Trophoblast cell (in vitro differentiated cells and primary cell): ENCODE measurements at regions not wholly inside any gene's neighbourhood (a gene's known extent, or its start where the extent isn't known, plus 50 kb on each side); places are given as distances from the start of the nearest gene placed in this dataset.

Experiments
- DNase-seq, 2 donors: peaks; one replicate each; pipeline ENCODE4 v3.0.0-alpha.2; 2016
- H2AFZ ChIP-seq: 2 replicates; pipeline ENCODE4 v1.6.1; 2013; ENCODE audit warnings: low read length, moderate library complexity, mild to moderate bottlenecking; ENCODE audit not compliant: insufficient read depth, poor library complexity
- H2AK5ac ChIP-seq: 2 replicates; pipeline ENCODE4 v1.6.1; 2013; ENCODE audit warnings: mild to moderate bottlenecking, low read length
- H2BK120ac ChIP-seq: 2 replicates; pipeline ENCODE4 v1.6.1; 2013; ENCODE audit warnings: low read length, mild to moderate bottlenecking, moderate library complexity; ENCODE audit not compliant: insufficient read depth, poor library complexity
- H2BK12ac ChIP-seq: 2 replicates; pipeline ENCODE4 v1.6.1; 2013; ENCODE audit warnings: mild to moderate bottlenecking, low read length, moderate library complexity
- H2BK5ac ChIP-seq: 2 replicates; pipeline ENCODE4 v1.6.1; 2013; ENCODE audit warnings: low read length, low read depth, moderate library complexity, mild to moderate bottlenecking; ENCODE audit not compliant: poor library complexity
- H3K14ac ChIP-seq: 2 replicates; pipeline ENCODE4 v1.6.1; 2013; ENCODE audit warnings: mild to moderate bottlenecking, low read length
- H3K18ac ChIP-seq: 2 replicates; pipeline ENCODE4 v1.6.1; 2013; ENCODE audit warnings: mild to moderate bottlenecking, low read length
- H3K23ac ChIP-seq: 2 replicates; pipeline ENCODE4 v1.6.1; 2013; ENCODE audit warnings: low read length
- H3K27ac ChIP-seq: 2 replicates; pipeline ENCODE4 v1.5.1; 2013; ENCODE audit warnings: low read depth, mild to moderate bottlenecking, inconsistent platforms, low read length, moderate library complexity
- H3K27me3 ChIP-seq: 2 replicates; pipeline ENCODE4 v1.6.1; 2013; ENCODE audit warnings: inconsistent platforms, mild to moderate bottlenecking, low read length, moderate library complexity; ENCODE audit not compliant: insufficient read depth
- H3K36me3 ChIP-seq, 2 experiments: 1 replicate in 1 of 2; 2 replicates in 1 of 2; pipeline ENCODE4 v1.6.1; 2013; ENCODE audit warnings: low read length in 2 of 2, mild to moderate bottlenecking in 2 of 2, moderate library complexity in 1 of 2; ENCODE audit not compliant: insufficient read depth in 2 of 2, control insufficient read depth in 1 of 2
- H3K4ac ChIP-seq: 2 replicates; pipeline ENCODE4 v1.6.1; 2013; ENCODE audit warnings: low read depth, mild to moderate bottlenecking, low read length, moderate library complexity
- H3K4me1 ChIP-seq, 2 experiments: 1 replicate in 1 of 2; 2 replicates in 1 of 2; pipeline ENCODE4 v1.6.1; 2013; ENCODE audit warnings: low read length in 2 of 2, mild to moderate bottlenecking in 2 of 2, moderate library complexity in 1 of 2; ENCODE audit not compliant: insufficient read depth in 2 of 2, control insufficient read depth in 1 of 2
- H3K4me2 ChIP-seq: 2 replicates; pipeline ENCODE4 v1.6.1; 2013; ENCODE audit warnings: inconsistent platforms, mild to moderate bottlenecking, low read length, moderate library complexity
- H3K4me3 ChIP-seq: 2 replicates; pipeline ENCODE4 v1.5.1; 2013; ENCODE audit warnings: mild to moderate bottlenecking, low read depth, low read length, inconsistent platforms
- H3K79me1 ChIP-seq: one replicate; pipeline ENCODE4 v1.6.1; 2013; ENCODE audit warnings: low read length
- H3K79me2 ChIP-seq: 2 replicates; pipeline ENCODE4 v1.6.1; 2013; ENCODE audit warnings: low read length, mild to moderate bottlenecking; ENCODE audit not compliant: control insufficient read depth, insufficient read depth, poor library complexity
- H3K9ac ChIP-seq: 2 replicates; pipeline ENCODE4 v1.6.1; 2013; ENCODE audit warnings: mild to moderate bottlenecking, low read length
- H3K9me3 ChIP-seq: 2 replicates; pipeline ENCODE4 v1.6.1; 2013; ENCODE audit warnings: low read depth, mild to moderate bottlenecking, control low read depth, inconsistent platforms, low read length; ENCODE audit not compliant: insufficient read depth
- H4K12ac ChIP-seq: 2 replicates; pipeline ENCODE4 v1.6.1; 2013; ENCODE audit warnings: low read depth, mild to moderate bottlenecking, low read length, moderate library complexity
- H4K8ac ChIP-seq: 2 replicates; pipeline ENCODE4 v1.6.1; 2013; ENCODE audit warnings: low read depth, mild to moderate bottlenecking, low read length, moderate library complexity
- H4K91ac ChIP-seq: one replicate; pipeline ENCODE4 v1.6.1; 2013; ENCODE audit warnings: low read depth, mild to moderate bottlenecking, low read length, moderate library complexity
- WGBS: extraction: QIAGEN DNeasy Blood & Tissue Kit; methylation state at CpG from one replicate; pipeline ENCODE4 v1.1.7; 2013; ENCODE audit warnings: missing lambda C conversion rate; ENCODE audit not compliant: insufficient read length, insufficient coverage; ENCODE audit errors: extremely low coverage; 5-methylcytosine and 5-hydroxymethylcytosine counted together

DNA sequence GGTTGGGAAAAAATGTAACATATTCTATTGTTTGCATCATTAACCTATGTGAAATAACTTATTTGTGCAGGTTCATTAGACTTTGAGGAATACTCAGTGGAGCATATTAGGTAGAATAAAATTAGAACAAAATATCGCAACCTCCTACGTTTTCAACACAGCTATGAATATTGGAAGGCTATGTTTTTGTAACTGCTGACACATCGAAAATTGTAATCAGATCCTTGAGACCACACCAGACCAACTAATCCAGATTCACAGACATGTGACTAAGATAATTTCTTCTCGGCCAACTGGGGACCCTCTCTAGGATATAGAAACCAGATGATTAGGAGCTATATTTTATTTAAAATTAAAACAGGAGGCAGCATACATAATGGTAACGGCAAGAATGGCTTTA is 77.5 kb upstream of the VWC2 start:
- Histone ChIP-seq H3K4ac (no peak overlapping the region), H3K4me2 (no peak overlapping the region), H3K14ac (no peak overlapping the region), H3K79me1 (no peaks in the 10 kb centered on the region), H3K27me3 (no peaks in the 10 kb centered on the region), H2AK5ac (no peak overlapping the region), H4K8ac (no peak overlapping the region), H3K9me3 (no peaks in the 10 kb centered on the region), H2BK5ac (no peak overlapping the region), H3K36me3 (no peaks in the 10 kb centered on the region), H4K12ac (no peak overlapping the region), H4K91ac (no peak overlapping the region), H2BK120ac (no peak overlapping the region), H2AFZ (no peak overlapping the region), H3K23ac (no peak overlapping the region), H3K4me3 (no peak overlapping the region), H3K4me1 (no peaks in the 10 kb centered on the region), H3K18ac (no peak overlapping the region), H3K9ac (no peak overlapping the region), H3K27ac (no peak overlapping the region), H2BK12ac (no peak overlapping the region), H3K79me2 (no peaks in the 10 kb centered on the region)
- DNase-seq = no peak
- WGBS = no CpG with 5 or more reads among the region's 5 CpGs

DNA sequence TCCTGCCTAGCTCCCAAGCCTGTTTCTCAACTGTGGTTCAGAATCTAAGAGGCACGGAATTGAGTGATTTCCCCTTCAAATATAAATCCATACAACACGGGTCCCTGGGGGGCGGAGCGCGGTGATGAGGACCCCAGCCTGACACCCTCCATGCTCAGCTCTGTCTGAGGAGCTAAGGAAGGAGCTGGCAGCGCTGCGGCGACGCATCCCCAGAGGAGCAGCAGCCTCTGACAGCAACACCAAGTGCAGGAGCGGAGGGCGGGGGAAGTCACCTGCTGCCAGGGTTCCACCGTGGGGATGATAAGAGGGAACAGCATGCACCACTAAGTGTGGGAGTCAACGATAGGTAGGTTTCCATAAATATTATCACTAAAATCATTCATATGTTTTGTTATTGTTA is 72.6 kb upstream of the VWC2 start:
- Histone ChIP-seq H3K4me2 (no peak overlapping the region), H3K9me3 (no peaks in the 10 kb centered on the region), H3K14ac (no peak overlapping the region), H2AFZ (no peak overlapping the region), H3K18ac (no peak overlapping the region), H4K8ac (no peak overlapping the region), H3K4ac (no peak overlapping the region), H3K4me3 (no peak overlapping the region), H2BK5ac (no peak overlapping the region), H2BK12ac (no peak overlapping the region), H3K9ac (no peak overlapping the region), H3K27ac (no peak overlapping the region), H4K12ac (no peak overlapping the region), H3K36me3 (no peaks in the 10 kb centered on the region), H3K79me1 (no peaks in the 10 kb centered on the region), H3K27me3 (no peaks in the 10 kb centered on the region), H4K91ac (no peak overlapping the region), H3K79me2 (no peaks in the 10 kb centered on the region), H2AK5ac (no peak overlapping the region), H2BK120ac (no peak overlapping the region), H3K23ac (no peak overlapping the region), H3K4me1 (no peaks in the 10 kb centered on the region)
- no CpG with 5 or more reads among the region's 13 CpGs for WGBS
- no peak for DNase-seq

GRCh38 chr7:49702099-49702498 is 71.3 kb upstream of the VWC2 start:
- no peak overlapping the region for H3K4me3 ChIP-seq
- no peak overlapping the region for H3K23ac ChIP-seq
- no peak overlapping the region for H3K18ac ChIP-seq
- H3K79me1 ChIP-seq = no peaks in the 10 kb centered on the region
- no peak overlapping the region for H2BK5ac ChIP-seq
- H3K27ac ChIP-seq = no peak overlapping the region
- H3K36me3 ChIP-seq = no peaks in the 10 kb centered on the region
- H2BK120ac ChIP-seq = no peak overlapping the region
- H2BK12ac ChIP-seq = no peak overlapping the region
- no peak overlapping the region for H2AFZ ChIP-seq
- H2AK5ac ChIP-seq = no peak overlapping the region
- no peaks in the 10 kb centered on the region for H3K4me1 ChIP-seq
- H4K8ac ChIP-seq = no peak overlapping the region
- H3K4ac ChIP-seq = no peak overlapping the region
- no peak overlapping the region for H3K4me2 ChIP-seq
- no peak overlapping the region for H3K14ac ChIP-seq
- H3K9ac ChIP-seq = no peak overlapping the region
- no peaks in the 10 kb centered on the region for H3K79me2 ChIP-seq
- no peaks in the 10 kb centered on the region for H3K27me3 ChIP-seq
- WGBS = no CpG with 5 or more reads among the region's 2 CpGs
- no peak overlapping the region for H4K12ac ChIP-seq
- H3K9me3 ChIP-seq = no peaks in the 10 kb centered on the region
- DNase-seq = no peak
- H4K91ac ChIP-seq = no peak overlapping the region

GRCh38 chr7:49703337-49703736 is 70.1 kb upstream of the VWC2 start:
- no peak for DNase-seq
- H2BK12ac ChIP-seq = no peak overlapping the region
- H4K8ac ChIP-seq = no peak overlapping the region
- H4K91ac ChIP-seq = no peak overlapping the region
- no peak overlapping the region for H3K4ac ChIP-seq
- H2BK5ac ChIP-seq = no peak overlapping the region
- no peak overlapping the region for H3K4me3 ChIP-seq
- H3K36me3 ChIP-seq = no peaks in the 10 kb centered on the region
- H3K79me1 ChIP-seq = no peaks in the 10 kb centered on the region
- no peaks in the 10 kb centered on the region for H3K27me3 ChIP-seq
- H3K23ac ChIP-seq = no peak overlapping the region
- H3K4me2 ChIP-seq = no peak overlapping the region
- H3K18ac ChIP-seq = no peak overlapping the region
- no peak overlapping the region for H3K9ac ChIP-seq
- no CpG with 5 or more reads among the region's 4 CpGs for whole genome bisulfite sequencing
- no peaks in the 10 kb centered on the region for H3K79me2 ChIP-seq
- no peak overlapping the region for H2AK5ac ChIP-seq
- H3K27ac ChIP-seq = no peak overlapping the region
- no peak overlapping the region for H3K14ac ChIP-seq
- H2AFZ ChIP-seq = no peak overlapping the region
- H3K4me1 ChIP-seq = no peaks in the 10 kb centered on the region
- no peaks in the 10 kb centered on the region for H3K9me3 ChIP-seq
- no peak overlapping the region for H2BK120ac ChIP-seq
- no peak overlapping the region for H4K12ac ChIP-seq
